Activated CD8-positive, alpha-beta memory T cell treated with anti-CD3 and anti-CD28 coated beads, Interleukin-2, amount 50 U/mL, for 24 hours (primary cell): ENCODE measurements at regions not wholly inside any gene's neighbourhood (a gene's known extent, or its start where the extent isn't known, plus 50 kb on each side); places are given as distances from the start of the nearest gene placed in this dataset.

Experiments
- DNase-seq: peaks from one replicate; pipeline ENCODE4 v3.0.0-alpha.2; 2020; ENCODE audit errors: extremely low read depth

GRCh38 chr15:35857567-35858226 is 311.7 kb upstream of the DPH6 start:
- no peak for DNase-seq

- no peak for DNase-seq
Measured at GRCh38 chr15:35858707-35859106, 312.7 kb upstream of the DPH6 start.

- no peak for DNase-seq
Measured at GRCh38 chr15:35863655-35864054, 317.7 kb upstream of the DPH6 start.

GRCh38 chr15:35867356-35867755 is 321.4 kb upstream of the DPH6 start:
- DNase-seq, result no peak

- DNase-seq, result no peak
Measured at GRCh38 chr15:35871282-35871681, 325.3 kb upstream of the DPH6 start.

GRCh38 chr15:35871812-35872211 is 325.8 kb upstream of the DPH6 start:
- DNase-seq, result no peak

GRCh38 chr15:35872577-35872976 is 326.6 kb upstream of the DPH6 start:
- DNase-seq, result no peak

GRCh38 chr15:35874260-35874905 is 328.4 kb upstream of the DPH6 start:
- no peak for DNase-seq

GRCh38 chr15:35876762-35877161 is 330.8 kb upstream of the DPH6 start:
- no peak for DNase-seq

GRCh38 chr15:35880896-35881295 is 334.9 kb upstream of the DPH6 start:
- DNase-seq, result no peak

- no peak for DNase-seq
Measured at GRCh38 chr15:35885870-35886269, 339.9 kb upstream of the DPH6 start.

- no peak for DNase-seq
Measured at GRCh38 chr15:35886765-35887164, 340.8 kb upstream of the DPH6 start.

- DNase-seq, result no peak
Measured at GRCh38 chr15:35888815-35889214, 342.9 kb upstream of the DPH6 start.

- DNase-seq, result no peak
Measured at GRCh38 chr15:35907511-35907910, 361.5 kb upstream of the DPH6 start.

- DNase-seq, result no peak
Measured at GRCh38 chr15:35909414-35909813, 363.4 kb upstream of the DPH6 start.

GRCh38 chr15:35910227-35910626 is 364.3 kb upstream of the DPH6 start:
- no peak for DNase-seq

GRCh38 chr15:35911052-35911777 is 365.2 kb upstream of the DPH6 start:
- DNase-seq, result no peak

- DNase-seq, result no peak
Measured at GRCh38 chr15:35912196-35912595, 366.2 kb upstream of the DPH6 start.

GRCh38 chr15:35914573-35914972 is 368.6 kb upstream of the DPH6 start:
- DNase-seq, result no peak

- no peak for DNase-seq
Measured at GRCh38 chr15:35921046-35921445, 375.1 kb upstream of the DPH6 start.

- DNase-seq, result no peak
Measured at GRCh38 chr15:35925275-35926006, 379.5 kb upstream of the DPH6 start.

GRCh38 chr15:35926007-35926380 is 380.0 kb upstream of the DPH6 start:
- DNase-seq, result no peak
